HG02642 (cell line): ENCODE measurements at regions not wholly inside any gene's neighbourhood (a gene's known extent, or its start where the extent isn't known, plus 50 kb on each side); places are given as distances from the start of the nearest gene placed in this dataset.

Source experiments
- ATAC-seq: cut with Tn5 transposase; IDR thresholded peaks from one replicate; pipeline ENCODE4 v1.9.1; 2021; ENCODE audit warnings: mild to moderate bottlenecking; ENCODE audit not compliant: unreplicated experiment, poor library complexity

DNA sequence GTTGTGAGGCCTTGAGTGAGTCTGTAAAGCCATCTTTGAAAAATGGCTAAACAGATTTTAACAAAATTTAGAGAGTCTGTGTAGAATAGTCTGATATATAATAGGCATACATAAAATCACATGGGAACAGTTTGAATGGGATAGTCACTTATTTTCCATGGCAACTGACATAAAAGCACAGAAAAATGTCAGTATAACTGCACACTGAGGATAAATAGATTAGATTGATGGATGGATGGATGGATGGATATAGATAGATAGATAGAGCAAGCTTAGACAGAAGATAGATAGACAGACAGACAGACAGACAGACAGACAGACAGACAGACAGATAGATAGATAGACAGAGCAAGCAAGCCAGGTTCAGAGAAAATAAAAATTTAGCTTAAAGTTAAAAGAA is 660.2 kb upstream of the API5 start:
- no peak for ATAC-seq

DNA sequence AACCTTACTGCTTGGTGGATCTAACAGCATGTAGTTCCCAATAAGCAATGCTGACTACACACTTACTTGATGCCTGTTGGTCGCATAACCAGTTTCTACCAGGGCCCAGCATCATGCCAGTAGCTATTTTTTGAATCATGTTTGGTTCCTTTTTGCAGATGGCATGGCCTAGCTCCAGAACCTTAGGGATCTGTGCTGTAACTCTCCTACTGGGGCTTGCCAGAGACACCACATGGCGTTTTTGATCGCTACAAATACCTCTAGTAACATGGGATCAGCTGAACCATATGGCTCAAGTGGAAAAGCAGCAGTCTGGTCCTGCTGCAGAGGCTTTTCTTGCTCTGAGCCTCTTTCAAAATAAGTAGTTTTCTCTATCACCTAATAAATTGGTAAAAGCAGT is 654.6 kb upstream of the API5 start:
- no peak for ATAC-seq

DNA sequence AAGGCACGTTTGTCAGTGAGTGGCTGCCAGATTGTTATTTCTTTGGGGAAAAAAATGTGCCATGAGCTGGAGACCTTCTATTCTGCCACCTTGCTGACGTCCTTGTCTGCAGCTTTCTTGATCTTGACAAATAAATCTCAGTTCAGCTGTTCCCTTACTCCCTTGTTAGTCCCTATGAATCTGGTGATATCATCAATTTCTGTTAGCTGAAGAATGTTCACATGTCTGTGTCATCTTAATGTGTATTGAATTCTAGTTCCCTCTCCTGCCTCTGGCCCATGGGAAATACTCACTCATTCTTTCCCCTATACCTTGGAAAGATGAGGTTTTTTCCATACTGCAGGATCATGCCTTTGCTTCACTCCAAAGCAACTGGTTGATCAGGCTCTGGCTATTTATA is 649.9 kb upstream of the API5 start:
- ATAC-seq = no peak

DNA sequence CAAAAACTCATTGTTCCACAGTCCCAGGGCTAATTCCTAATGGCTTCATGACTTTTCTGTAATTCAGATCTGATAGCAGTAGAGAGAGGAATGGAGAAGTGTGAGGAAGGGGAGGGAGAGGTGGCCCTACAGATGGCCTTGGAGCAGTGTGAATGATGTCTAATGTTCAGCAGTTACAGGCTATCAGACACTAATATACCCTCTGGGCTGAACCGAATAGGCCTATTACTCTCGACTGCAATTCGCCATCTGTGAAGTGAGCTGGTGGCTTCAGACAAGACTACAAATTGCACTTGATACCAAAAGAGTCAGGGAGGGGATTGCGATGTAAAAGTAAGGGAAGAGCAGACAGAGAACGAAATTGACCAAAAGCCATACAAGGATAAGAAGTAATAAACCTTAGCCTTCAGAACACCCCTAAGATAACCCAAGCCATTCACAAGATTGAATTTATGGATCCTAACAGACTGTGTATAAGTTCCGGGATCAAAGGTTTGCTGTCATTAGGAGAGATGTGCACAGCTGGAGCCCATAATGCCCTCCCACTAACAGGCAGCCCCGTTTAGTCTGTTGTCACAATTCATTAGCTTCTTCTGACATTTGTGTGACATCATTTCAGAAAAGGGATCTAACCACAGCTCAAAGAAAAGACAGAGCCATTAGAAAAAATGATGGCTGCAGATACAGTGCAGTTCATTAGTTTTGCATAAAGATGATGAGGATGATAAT is 642.4 kb upstream of the API5 start:
- ATAC-seq = no peak

DNA sequence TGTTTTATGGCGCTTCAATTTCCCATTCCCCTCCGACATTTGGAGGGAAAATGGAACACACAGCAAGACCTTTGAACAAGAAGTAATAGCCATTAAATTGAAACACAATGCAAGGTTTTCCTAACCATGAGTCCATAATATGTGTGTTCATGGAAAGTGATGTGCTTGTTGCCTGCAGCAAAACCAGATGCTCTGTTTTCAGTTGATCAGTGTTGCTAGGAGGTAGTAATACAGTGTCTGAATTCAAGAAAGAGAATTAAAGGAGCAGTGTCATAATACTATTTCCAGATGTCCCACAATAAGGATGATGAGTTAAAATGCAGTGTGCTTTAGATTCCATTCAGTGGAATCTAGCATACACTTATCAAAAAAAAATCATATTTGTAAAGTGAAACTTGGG is 637.4 kb upstream of the API5 start:
- no peak for ATAC-seq

GRCh38 chr11:42707541-42707940 is 604.3 kb upstream of the API5 start:
- no peak for ATAC-seq

GRCh38 chr11:42709216-42709615 is 602.6 kb upstream of the API5 start:
- no peak for ATAC-seq

- ATAC-seq = no peak
Observed at GRCh38 chr11:42713279-42713678, 598.5 kb upstream of the API5 start.

DNA sequence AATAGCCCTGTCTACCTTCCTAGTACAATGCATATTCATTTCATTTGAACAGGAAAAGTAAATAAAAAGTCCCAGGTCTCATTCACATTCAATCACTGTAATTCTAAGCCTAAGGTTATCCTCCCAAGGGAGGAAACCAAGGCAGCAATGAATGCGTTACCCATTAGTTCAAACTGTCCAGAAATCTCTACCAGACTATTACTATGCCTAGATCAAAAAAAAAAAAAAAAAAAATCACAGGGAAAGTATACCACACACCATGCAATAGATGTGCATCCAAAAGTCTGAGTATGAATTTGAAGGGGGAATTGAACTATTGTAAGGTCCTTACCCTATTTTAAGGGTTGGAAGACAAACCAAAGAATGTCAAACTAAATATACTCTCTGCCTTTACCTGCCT is 598.0 kb upstream of the API5 start:
- ATAC-seq = no peak

DNA sequence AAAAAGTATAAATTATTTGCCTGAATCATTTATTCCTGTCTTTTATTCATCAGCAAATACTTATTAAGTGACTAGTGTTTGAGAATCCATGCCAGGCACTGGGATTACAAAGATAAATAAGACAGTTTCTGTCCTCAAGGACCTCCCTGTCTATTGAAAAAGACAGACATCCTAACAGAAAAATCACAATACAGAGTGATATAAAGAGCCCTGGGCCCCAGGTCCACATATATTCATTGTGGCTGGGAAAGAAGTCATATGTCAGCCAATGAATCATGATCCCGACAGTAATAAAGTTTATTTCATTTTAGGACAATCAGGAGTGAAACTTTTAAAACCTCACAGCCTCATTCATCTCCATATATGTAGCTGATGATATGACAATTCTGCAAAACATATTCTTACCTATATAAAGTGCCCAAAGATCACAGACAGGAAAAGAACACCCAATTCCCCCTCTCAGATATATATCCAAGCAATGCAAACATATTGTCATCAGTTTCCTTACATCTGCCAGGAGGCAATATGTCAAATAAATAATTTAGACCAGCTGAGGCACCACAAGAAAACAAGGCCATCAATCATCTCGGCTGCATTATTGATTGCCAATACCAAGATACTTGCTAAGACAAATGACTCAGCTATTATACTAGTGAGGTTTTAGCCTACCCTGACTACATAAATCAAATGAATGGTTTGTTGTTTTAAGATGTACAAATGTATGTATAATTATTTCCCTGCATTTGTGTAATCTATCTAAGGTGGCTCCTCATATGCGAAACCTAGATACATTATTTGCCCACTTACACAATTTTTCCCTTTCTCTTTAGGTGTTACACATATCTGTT is 590.9 kb upstream of the API5 start:
- no peak for ATAC-seq

- no peak for ATAC-seq
Observed at GRCh38 chr11:42727879-42728278, 583.9 kb upstream of the API5 start.

GRCh38 chr11:42762348-42762747 is 549.4 kb upstream of the API5 start:
- ATAC-seq = no peak

DNA sequence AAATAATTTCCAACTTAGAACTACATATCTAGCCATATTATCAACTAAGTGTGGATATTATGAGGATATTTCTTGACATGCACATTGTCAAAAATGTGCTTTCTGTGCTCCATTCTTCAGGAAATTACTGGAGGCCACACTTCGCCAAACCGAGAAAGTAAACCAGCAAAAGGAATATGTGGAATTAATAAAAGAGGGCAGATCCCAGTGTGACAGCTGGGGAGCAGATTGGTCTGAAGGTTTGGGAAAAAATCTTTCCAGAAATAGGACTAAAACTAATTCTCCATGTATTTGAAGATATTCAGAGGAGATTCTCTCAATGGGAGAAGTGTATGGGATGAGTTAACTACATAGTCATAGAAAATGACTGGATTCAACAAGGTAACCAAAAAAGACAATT is 546.9 kb upstream of the API5 start:
- ATAC-seq = no peak

DNA sequence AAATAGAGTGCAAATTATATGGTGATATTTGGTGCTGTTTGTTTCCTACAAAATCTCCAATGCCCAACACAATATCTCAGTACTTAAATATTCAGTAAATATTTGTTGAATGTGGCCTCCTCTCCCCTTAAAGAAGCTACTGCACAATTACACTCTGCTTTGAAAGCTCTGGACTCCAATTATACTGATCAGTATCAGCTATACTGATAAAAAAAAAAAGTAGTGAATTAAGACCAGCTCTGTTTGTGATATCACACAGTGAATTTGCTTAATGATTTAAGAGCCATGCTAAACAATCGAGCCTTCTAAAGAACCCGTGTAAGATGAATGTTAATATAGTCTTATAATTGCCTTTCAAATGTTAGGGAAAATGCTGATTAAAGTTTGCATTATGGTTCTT is 543.2 kb upstream of the API5 start:
- no peak for ATAC-seq

- ATAC-seq = no peak
Observed at GRCh38 chr11:42770444-42771065, 541.2 kb upstream of the API5 start.

DNA sequence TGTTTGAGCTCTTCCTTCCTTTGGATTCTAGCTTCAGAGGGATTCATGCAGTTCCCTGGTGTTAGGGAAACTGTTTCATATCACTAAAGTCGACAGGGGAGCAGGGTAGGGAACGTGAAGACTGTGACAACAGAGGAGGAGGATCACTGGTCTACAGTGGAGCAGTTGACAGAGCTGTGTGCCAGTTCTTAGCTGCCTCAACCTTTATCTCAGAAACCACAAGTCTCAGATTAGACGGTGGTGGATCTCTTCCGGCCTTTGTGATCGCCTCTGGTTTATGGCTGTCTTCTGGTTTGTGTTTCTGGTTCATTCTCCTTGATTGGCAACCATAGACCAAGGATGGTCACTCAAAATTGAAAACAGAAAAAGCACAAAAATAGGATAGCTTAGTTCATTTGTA is 538.9 kb upstream of the API5 start:
- ATAC-seq = no peak

DNA sequence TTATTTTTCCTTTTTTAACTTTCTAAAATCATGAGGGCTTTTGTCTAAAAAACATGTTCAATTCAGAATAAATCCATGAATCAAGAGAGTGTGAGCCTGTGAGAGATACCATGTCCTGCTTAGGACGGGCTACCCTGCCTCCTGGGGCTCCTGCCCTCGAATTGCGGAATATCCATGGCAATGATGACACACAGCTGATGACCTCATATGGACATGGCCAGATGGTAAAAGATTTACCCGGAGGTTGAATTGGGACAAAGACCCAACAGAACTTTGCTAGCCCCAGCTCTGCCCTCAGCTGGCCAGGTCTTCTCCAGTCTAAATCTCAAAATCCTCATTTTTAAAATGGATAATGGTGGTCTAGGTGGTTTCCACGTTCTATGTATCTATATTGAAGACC is 538.1 kb upstream of the API5 start:
- ATAC-seq = no peak

- ATAC-seq = no peak
Observed at GRCh38 chr11:42774567-42774966, 537.2 kb upstream of the API5 start.

GRCh38 chr11:42777776-42778175 is 534.0 kb upstream of the API5 start:
- no peak for ATAC-seq

DNA sequence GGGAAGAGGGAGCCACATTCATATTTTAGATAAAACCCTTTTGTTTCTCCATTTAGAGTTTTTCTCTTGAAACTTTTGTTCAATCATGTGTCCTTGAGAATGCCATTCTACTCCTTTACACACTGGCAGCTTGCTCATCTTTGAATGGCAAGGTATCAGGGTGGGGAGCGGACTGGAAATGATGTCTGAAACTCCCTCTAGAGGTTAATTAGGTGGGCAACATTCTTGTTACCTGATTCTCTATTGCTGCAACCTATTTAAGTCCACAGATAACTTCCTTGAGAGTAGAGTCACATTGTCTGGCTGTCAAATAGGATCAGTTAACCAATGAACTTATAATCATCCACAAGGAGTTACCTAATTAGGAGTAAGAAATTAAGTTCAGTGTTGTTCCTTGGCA is 533.6 kb upstream of the API5 start:
- no peak for ATAC-seq

- ATAC-seq = no peak
Observed at GRCh38 chr11:42779555-42779954, 532.2 kb upstream of the API5 start.
